SW480 (cell line): ENCODE measurements at regions not wholly inside any gene's neighbourhood (a gene's known extent, or its start where the extent isn't known, plus 50 kb on each side); places are given as distances from the start of the nearest gene placed in this dataset.
"Not testable (repeated sequence)": the region's sequence is repeated elsewhere in the genome, so short reads cannot be mapped to it uniquely, and the experiment has no call there.

Source experiments
- DNase-seq: peaks from one replicate; pipeline ENCODE4 v3.0.0-alpha.2; 2016; ENCODE audit warnings: low spot score

DNA sequence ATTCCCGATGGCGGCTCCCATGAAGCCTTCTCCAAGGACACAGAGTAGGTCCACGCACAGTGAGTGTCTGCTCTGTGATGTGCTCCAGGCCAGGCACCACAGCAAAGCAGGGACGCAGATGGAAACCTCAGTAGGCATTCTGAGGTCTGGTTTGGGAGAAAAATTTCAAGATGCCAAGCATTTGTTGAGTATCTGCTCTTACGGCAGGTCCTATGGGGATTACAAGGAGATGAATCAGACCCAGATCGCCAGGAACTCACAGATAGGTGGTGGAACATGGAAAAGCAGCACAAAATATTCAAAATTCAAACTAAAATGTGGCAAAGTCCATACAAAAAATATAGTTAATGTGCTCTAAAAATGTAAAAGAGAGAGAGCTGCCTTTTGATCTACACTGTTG is 684.9 kb upstream of the TMEM132C start:
- DNase-seq: no peak

- no peak for DNase-seq
These were observed 683.9 kb upstream of the TMEM132C start for GRCh38 chr12:127583041-127583440.

DNA sequence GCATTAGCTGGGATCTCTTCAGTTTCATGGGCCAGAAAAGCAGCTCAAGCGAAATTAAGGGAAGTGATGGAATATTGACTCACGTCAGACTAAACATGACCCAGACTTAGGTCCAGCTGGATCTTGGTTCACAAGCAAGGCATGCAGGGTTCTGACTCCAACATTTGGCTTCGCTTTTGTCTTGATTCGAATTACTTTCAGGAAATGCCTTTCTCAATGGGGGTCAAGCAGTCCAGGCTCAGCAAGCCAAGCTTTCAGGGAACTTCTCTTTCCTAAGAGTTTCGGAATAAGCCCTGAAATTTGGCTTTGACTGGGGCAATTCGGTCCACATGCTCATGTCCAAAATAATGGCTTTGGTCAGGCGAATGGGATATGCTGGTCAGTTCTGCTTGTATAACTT is 678.7 kb upstream of the TMEM132C start:
- no peak for DNase-seq

GRCh38 chr12:127589541-127589940 is 677.4 kb upstream of the TMEM132C start:
- DNase-seq: no peak

DNA sequence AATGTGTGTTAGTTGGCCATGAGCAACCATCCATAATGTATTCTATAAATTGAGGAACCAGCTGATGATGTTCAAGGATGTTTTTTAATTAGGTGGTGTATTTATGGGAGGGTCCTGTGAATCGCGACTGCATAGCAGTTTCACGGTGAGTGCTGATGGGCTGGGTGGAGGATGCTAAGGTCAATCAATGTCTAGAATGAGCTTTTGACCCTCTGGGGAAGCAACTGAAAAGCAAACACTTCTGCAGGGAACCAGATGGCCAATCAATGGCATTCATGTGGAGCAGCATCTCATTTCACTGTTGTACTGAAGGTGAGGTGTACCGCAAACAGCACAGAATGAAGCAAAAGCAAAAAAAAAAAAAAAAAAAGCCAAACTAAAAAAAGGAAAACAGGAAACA is 676.1 kb upstream of the TMEM132C start:
- no peak for DNase-seq

DNA sequence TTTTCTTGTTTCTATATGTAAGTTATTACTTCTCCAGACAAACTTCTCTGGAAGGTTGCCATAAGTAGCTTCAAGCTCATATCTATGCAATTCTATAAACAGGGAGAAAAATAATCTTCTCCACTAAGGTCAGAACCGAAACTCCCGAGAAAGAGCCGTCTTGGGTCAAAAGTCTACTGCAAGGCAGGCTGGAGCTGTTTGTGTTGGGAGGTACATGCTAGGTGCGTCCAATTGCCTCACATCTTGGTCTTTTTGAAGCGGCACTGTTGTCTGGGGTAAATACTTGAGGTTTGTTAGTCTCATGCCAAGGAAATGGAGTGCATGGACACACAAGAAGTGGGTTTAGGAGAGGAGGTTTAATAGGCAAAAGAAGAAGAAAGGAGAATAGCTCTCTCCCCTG is 674.7 kb upstream of the TMEM132C start:
- DNase-seq: no peak

DNA sequence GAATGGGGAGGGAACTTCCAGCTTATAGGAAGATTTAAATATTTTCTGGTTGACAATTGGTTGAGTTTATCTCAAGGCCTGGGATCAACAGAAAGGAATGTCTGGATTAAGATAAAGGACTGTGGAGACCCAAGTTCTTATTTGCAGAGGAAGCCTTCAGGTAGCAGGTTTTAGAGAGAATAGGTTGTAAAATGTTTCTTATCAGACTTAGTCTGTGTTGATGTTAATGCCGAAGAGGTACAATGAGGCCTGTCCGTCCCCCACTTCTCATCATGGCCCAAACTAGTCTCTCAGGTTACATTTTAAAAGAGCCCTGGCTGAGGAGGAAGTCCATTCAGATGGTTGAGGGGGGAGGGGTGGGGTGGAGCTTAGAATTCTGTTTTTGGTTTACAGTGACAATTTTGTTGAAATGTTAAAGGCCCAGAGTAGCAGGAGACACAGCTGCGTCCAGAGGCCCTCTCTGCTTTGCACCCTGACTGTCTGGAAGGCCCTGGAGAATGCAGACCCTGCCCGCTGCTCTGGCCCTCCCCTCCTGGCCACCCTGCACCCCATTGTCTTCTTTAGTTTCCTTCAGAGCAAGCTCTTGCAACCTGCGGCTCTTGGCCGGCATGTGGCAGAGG is 672.5 kb upstream of the TMEM132C start:
- no peak for DNase-seq

DNA sequence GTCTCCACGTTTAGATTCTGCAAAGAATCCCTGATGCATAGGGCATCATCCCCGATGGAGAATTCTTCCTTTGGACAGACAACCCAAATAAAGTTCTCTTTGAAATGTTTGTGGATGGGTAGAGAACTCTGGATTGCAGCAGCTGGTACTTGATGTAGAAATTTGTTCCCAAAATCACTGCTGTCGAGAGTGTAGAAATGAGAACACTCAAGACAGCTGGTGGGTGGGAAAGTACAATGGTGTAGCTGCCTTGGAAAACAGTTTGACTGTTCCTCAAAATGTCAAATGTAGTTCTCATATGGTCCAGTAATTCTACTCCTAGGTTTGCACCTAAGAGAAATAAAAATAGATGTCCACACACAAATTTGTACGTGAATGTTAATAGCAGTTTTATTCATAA is 671.5 kb upstream of the TMEM132C start:
- DNase-seq: no peak

- no peak for DNase-seq
These were observed 670.1 kb upstream of the TMEM132C start for GRCh38 chr12:127596891-127597290.

- DNase-seq: no peak
These were observed 667.5 kb upstream of the TMEM132C start for GRCh38 chr12:127599436-127599835.

DNA sequence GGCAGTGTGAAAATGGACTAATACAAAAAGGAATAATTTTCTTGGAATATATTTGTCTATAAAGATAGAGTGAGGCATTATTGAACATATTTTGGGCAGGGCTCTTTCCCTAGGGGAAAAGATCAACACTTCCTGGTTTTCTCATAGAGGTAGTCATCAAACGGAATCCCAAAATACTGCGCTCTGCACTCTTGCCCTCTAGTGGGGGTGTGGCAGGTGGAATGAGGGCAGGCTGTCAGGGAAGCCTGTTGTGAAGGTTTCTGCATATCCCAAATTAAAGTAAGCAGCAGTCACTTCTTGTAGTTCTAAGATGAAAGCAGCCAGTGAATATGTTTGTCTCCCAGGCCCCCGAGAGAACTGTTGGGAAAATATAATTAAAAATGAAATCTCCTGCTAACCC is 666.8 kb upstream of the TMEM132C start:
- DNase-seq: peak; percentile 7

GRCh38 chr12:127606476-127607015 is 660.4 kb upstream of the TMEM132C start:
- DNase-seq: no peak

- no peak for DNase-seq
These were observed 659.7 kb upstream of the TMEM132C start for GRCh38 chr12:127607146-127607725.

GRCh38 chr12:127608359-127608758 is 658.6 kb upstream of the TMEM132C start:
- not testable (repeated sequence) for DNase-seq

GRCh38 chr12:127613056-127613455 is 653.9 kb upstream of the TMEM132C start:
- DNase-seq: no peak

GRCh38 chr12:127619869-127620734 is 646.9 kb upstream of the TMEM132C start:
- DNase-seq: no peak

DNA sequence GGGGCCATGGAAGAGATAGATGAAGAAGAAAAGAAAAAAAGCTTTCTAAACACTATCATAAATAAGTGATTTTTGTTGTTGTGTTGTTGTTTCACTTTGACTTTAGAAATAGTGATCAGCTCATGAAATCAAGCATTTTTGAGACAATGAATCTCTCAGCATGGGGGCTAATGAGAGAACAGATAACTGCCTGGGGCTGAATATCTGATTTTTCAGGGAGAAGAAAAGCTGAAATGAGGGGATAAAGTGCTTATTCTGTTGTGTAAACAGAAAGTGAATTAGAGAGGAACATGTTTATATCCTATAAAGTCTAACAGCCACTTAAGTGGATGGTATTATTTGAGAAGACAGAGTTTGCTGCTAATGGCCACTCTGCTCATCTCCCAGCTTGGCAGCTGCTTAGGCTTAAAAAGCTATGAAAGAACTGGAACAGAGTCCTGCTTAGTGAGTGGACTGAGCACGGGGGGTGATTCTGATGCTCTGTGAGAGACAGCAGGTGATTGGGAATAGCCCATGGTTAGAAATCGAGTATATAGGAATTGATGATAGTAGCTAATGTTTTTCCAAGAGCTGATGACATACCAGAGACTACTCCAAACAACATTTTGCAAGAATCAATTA is 646.1 kb upstream of the TMEM132C start:
- DNase-seq: no peak

- DNase-seq: no peak
These were observed 645.6 kb upstream of the TMEM132C start for GRCh38 chr12:127621366-127621765.

GRCh38 chr12:127623362-127623761 is 643.6 kb upstream of the TMEM132C start:
- DNase-seq: no peak

- no peak for DNase-seq
These were observed 641.7 kb upstream of the TMEM132C start for GRCh38 chr12:127625176-127625771.

GRCh38 chr12:127628645-127629044 is 638.3 kb upstream of the TMEM132C start:
- DNase-seq: no peak
